Uterus (tissue), 3 donors: ENCODE measurements at regions not wholly inside any gene's neighbourhood (a gene's known extent, or its start where the extent isn't known, plus 50 kb on each side); places are given as distances from the start of the nearest gene placed in this dataset.
"Not testable (repeated sequence)": the region's sequence is repeated elsewhere in the genome, so short reads cannot be mapped to it uniquely, and the experiment has no call there.

Experiments
- DNase-seq, 2 donors: peaks; one replicate each; pipeline ENCODE4 v3.0.0-alpha.2; 2019 to 2020
- H3K27ac ChIP-seq, 2 donors: fragments of 200-600 bp; sonication (generic); 1 replicate in 1 of 2; 2 replicates in 1 of 2; pipeline ENCODE4 v1.5.1; 2016 to 2018
- H3K27me3 ChIP-seq, 2 donors: fragments of 200-600 bp; sonication (generic); one replicate each; pipeline ENCODE4 v1.5.1; 2018 to 2019; ENCODE audit warnings: control low read depth in 1 of 2
- H3K36me3 ChIP-seq, 2 donors: fragments of 200-600 bp; sonication (generic); one replicate each; pipeline ENCODE4 v1.5.1; 2019; ENCODE audit warnings: control low read depth in 1 of 2
- H3K4me1 ChIP-seq, 2 donors: fragments of 200-600 bp; sonication (generic); one replicate each; pipeline ENCODE4 v1.5.1; 2018 to 2019; ENCODE audit warnings: control low read depth in 1 of 2
- H3K4me3 ChIP-seq, 2 donors: fragments of 200-600 bp; sonication (generic); 1 replicate in 1 of 2; 2 replicates in 1 of 2; pipeline ENCODE4 v1.5.1; 2018 to 2019; ENCODE audit warnings: mild to moderate bottlenecking in 1 of 2
- H3K9me3 ChIP-seq, 2 donors: fragments of 200-600 bp; sonication (generic); one replicate each; pipeline ENCODE4 v1.5.1; 2019; ENCODE audit warnings: control low read depth in 1 of 2
- CTCF ChIP-seq, 4 experiments: fragments of 200-600 bp in 2 of 4; fragments of 450-650 bp in 2 of 4; sonication (generic) in 2 of 4; IDR thresholded peaks; one replicate each; pipeline ENCODE4 v1.5.1; 2016 to 2019; ENCODE audit warnings: antibody characterized with exemption in 4 of 4, mild to moderate bottlenecking in 2 of 4, moderate library complexity in 1 of 4
- POLR2A ChIP-seq, 2 donors: fragments of 450-650 bp; IDR thresholded peaks; one replicate each; pipeline ENCODE4 v1.6.1; 2016; ENCODE audit warnings: antibody characterized with exemption in 2 of 2, mild to moderate bottlenecking in 1 of 2, moderate library complexity in 1 of 2
- intact Hi-C: fragments of 100-400 bp; cut with DNase I; formaldehyde crosslinking; loops from one replicate; pipeline ENCODE4 v1.15.1; 2023; ENCODE audit warnings: low total_unique reads
- donor health status: DM: yes; HTN: yes; CAD: no.

- Histone ChIP-seq H3K4me3 (no peak overlapping the region), H3K36me3 (no peaks in the 10 kb centered on the region), H3K27me3 (no peaks in the 10 kb centered on the region), H3K4me1 (no peaks in the 10 kb centered on the region), H3K9me3 (no peaks in the 10 kb centered on the region), H3K27ac (no peak overlapping the region)
- TF ChIP-seq POLR2A (IDR thresholded peaks at IDR 0.05) = no peak
- no peak for TF ChIP-seq CTCF (IDR thresholded peaks at IDR 0.05)
- DNase-seq = no peak
- intact Hi-C loops = no loop called here
These were observed 151.2 kb downstream of the RNF144B start for GRCh38 chr6:18538315-18538714.

- no peak for DNase-seq
- no peak overlapping the region for H3K4me3 ChIP-seq
- H3K36me3 ChIP-seq = no peaks in the 10 kb centered on the region
- TF ChIP-seq CTCF (IDR thresholded peaks at IDR 0.05) = no peak
- no peaks in the 10 kb centered on the region for H3K27me3 ChIP-seq
- no peaks in the 10 kb centered on the region for H3K9me3 ChIP-seq
- no peak overlapping the region for H3K27ac ChIP-seq
- H3K4me1 ChIP-seq = no peaks in the 10 kb centered on the region
- intact Hi-C loops = no loop called here
These were observed 155.9 kb downstream of the RNF144B start for GRCh38 chr6:18543051-18543450.

- H3K4me3 ChIP-seq = not testable (repeated sequence)
These were observed 158.0 kb downstream of the RNF144B start for GRCh38 chr6:18545142-18545541.

GRCh38 chr6:18545726-18546125 is 158.6 kb downstream of the RNF144B start:
- H3K36me3 ChIP-seq = no peaks in the 10 kb centered on the region
- no peak overlapping the region for H3K27ac ChIP-seq
- DNase-seq = no peak
- no peak for TF ChIP-seq CTCF (IDR thresholded peaks at IDR 0.05)
- no peak for TF ChIP-seq POLR2A (IDR thresholded peaks at IDR 0.05)
- no peaks in the 10 kb centered on the region for H3K4me1 ChIP-seq
- H3K4me3 ChIP-seq = no peak overlapping the region
- intact Hi-C loops = no loop called here
- H3K27me3 ChIP-seq = no peaks in the 10 kb centered on the region
- no peaks in the 10 kb centered on the region for H3K9me3 ChIP-seq

More at GRCh38 chr6:18545142-18545541, 158.0 kb downstream of the RNF144B start:
- H3K36me3 ChIP-seq, H3K27me3 ChIP-seq, H3K9me3 ChIP-seq, H3K27ac ChIP-seq, intact Hi-C loops, H3K4me1 ChIP-seq, DNase-seq: not testable (repeated sequence)

GRCh38 chr6:18550119-18550518 is 163.0 kb downstream of the RNF144B start:
- no peak for DNase-seq
- Histone ChIP-seq H3K9me3 (no peaks in the 10 kb centered on the region), H3K36me3 (no peaks in the 10 kb centered on the region), H3K27me3 (no peaks in the 10 kb centered on the region), H3K4me1 (no peaks in the 10 kb centered on the region), H3K4me3 (no peak overlapping the region), H3K27ac (no peak overlapping the region)
- TF ChIP-seq CTCF (IDR thresholded peaks at IDR 0.05) (no peak), POLR2A (IDR thresholded peaks at IDR 0.05) (no peak)
- intact Hi-C loops = no loop called here

GRCh38 chr6:18551228-18551627 is 164.1 kb downstream of the RNF144B start:
- H3K27ac ChIP-seq = no peak overlapping the region
- H3K27me3 ChIP-seq = no peaks in the 10 kb centered on the region
- intact Hi-C loops = no loop called here
- no peaks in the 10 kb centered on the region for H3K36me3 ChIP-seq
- TF ChIP-seq POLR2A (IDR thresholded peaks at IDR 0.05) = no peak
- TF ChIP-seq CTCF (IDR thresholded peaks at IDR 0.05) = no peak
- no peak for DNase-seq
- H3K4me1 ChIP-seq = no peaks in the 10 kb centered on the region
- H3K4me3 ChIP-seq = no peak overlapping the region
- no peaks in the 10 kb centered on the region for H3K9me3 ChIP-seq
